Smooth muscle cell (in vitro differentiated cells): ENCODE measurements at regions not wholly inside any gene's neighbourhood (a gene's known extent, or its start where the extent isn't known, plus 50 kb on each side); places are given as distances from the start of the nearest gene placed in this dataset.

Source experiments
- DNase-seq: peaks from one replicate; lab custom pipeline; 2025; ENCODE audit not compliant: unreplicated experiment; lab: John Stamatoyannopoulos, UW
- H2AFZ ChIP-seq: fragments of 200-600 bp; sonication (generic); 2 replicates; pipeline ENCODE4 v1.6.0; 2016; ENCODE audit warnings: antibody characterized with exemption, low read depth, mild to moderate bottlenecking
- H3F3A ChIP-seq: fragments of 200-600 bp; sonication (generic); 2 replicates; pipeline ENCODE4 v1.6.0; 2017; ENCODE audit warnings: antibody characterized with exemption, low read depth
- H3K27ac ChIP-seq: fragments of 200-600 bp; sonication (generic); 2 replicates; pipeline ENCODE4 v1.5.1; 2016; ENCODE audit warnings: low read depth, mild to moderate bottlenecking
- H3K27me3 ChIP-seq: fragments of 200-600 bp; sonication (generic); 2 replicates; pipeline ENCODE4 v1.6.1; 2016; ENCODE audit warnings: low read depth, mild to moderate bottlenecking
- H3K36me3 ChIP-seq: fragments of 200-600 bp; sonication (generic); 2 replicates; pipeline ENCODE4 v1.5.1; 2016; ENCODE audit warnings: low read depth
- H3K4me1 ChIP-seq: fragments of 200-600 bp; sonication (generic); 2 replicates; pipeline ENCODE4 v1.5.1; 2016; ENCODE audit warnings: low read depth
- H3K4me2 ChIP-seq: fragments of 200-600 bp; sonication (generic); 2 replicates; pipeline ENCODE4 v1.6.0; 2016; ENCODE audit warnings: mild to moderate bottlenecking
- H3K4me3 ChIP-seq: fragments of 200-600 bp; sonication (generic); 2 replicates; pipeline ENCODE4 v1.5.1; 2016; ENCODE audit warnings: mild to moderate bottlenecking
- H3K79me2 ChIP-seq: fragments of 200-600 bp; sonication (generic); 2 replicates; pipeline ENCODE4 v1.6.0; 2016; ENCODE audit warnings: low read depth, mild to moderate bottlenecking
- H3K9ac ChIP-seq: fragments of 200-600 bp; sonication (generic); 2 replicates; pipeline ENCODE4 v1.6.0; 2016; ENCODE audit warnings: low read depth
- H3K9me3 ChIP-seq: fragments of 200-600 bp; sonication (generic); replicated peaks from 2 replicates; pipeline ENCODE4 v1.5.1; 2016; ENCODE audit warnings: low read depth
- H4K20me1 ChIP-seq: fragments of 200-600 bp; sonication (generic); 2 replicates; pipeline ENCODE4 v1.6.0; 2016; ENCODE audit warnings: low read depth
- CTCF ChIP-seq: fragments of 200-600 bp; sonication (generic); IDR thresholded peaks from 2 replicates; pipeline ENCODE4 v1.5.1; 2017; ENCODE audit warnings: borderline replicate concordance, mild to moderate bottlenecking, antibody characterized with exemption; ENCODE audit not compliant: insufficient read depth, poor library complexity, severe bottlenecking
- WGBS: methylation state at CpG from one replicate; pipeline ENCODE4 v1.1.7; 2016; ENCODE audit warnings: low lambda C conversion rate; 5-methylcytosine and 5-hydroxymethylcytosine counted together

- Histone ChIP-seq H3K36me3 (no peaks in the 10 kb centered on the region), H3K79me2 (no peaks in the 10 kb centered on the region), H3K27me3 (peaks cover 33% of the 10 kb centered on the region), H3K4me3 (no peak overlapping the region), H3K9ac (no peak overlapping the region), H3K4me1 (no peaks in the 10 kb centered on the region), H4K20me1 (no peaks in the 10 kb centered on the region), H3K27ac (no peak overlapping the region), H3K9me3 (peaks cover 4% of the 10 kb centered on the region), H3F3A (no peaks in the 10 kb centered on the region), H3K4me2 (no peak overlapping the region), H2AFZ (no peak overlapping the region)
- DNase-seq = no peak
- TF ChIP-seq CTCF = no peak
- WGBS = 71% methylated on average over 1 of the region's 2 CpGs
Observed at GRCh38 chr7:69134316-69134715, 464.0 kb upstream of the AUTS2 start.

- H3K4me1 ChIP-seq = no peaks in the 10 kb centered on the region
- no peak overlapping the region for H3K9ac ChIP-seq
- H3K36me3 ChIP-seq = no peaks in the 10 kb centered on the region
- no peak for DNase-seq
- H2AFZ ChIP-seq = no peak overlapping the region
- no peaks in the 10 kb centered on the region for H3K9me3 ChIP-seq
- no peak overlapping the region for H3K27ac ChIP-seq
- TF ChIP-seq CTCF = no peak
- H3F3A ChIP-seq = no peaks in the 10 kb centered on the region
- no peak overlapping the region for H3K4me3 ChIP-seq
- no peaks in the 10 kb centered on the region for H3K79me2 ChIP-seq
- 89% methylated on average over 2 of the region's 2 CpGs for WGBS
- no peaks in the 10 kb centered on the region for H4K20me1 ChIP-seq
- H3K27me3 ChIP-seq = peaks cover 17% of the 10 kb centered on the region
- H3K4me2 ChIP-seq = no peak overlapping the region
Observed at GRCh38 chr7:69147631-69148030, 450.6 kb upstream of the AUTS2 start.

GRCh38 chr7:69149804-69150782, 448.2 kb upstream of the AUTS2 start:
- Histone ChIP-seq H3K4me2 (no peak overlapping the region), H3K4me3 (no peak overlapping the region), H3K27ac (no peak overlapping the region), H2AFZ (no peak overlapping the region), H4K20me1 (no peaks in the 10 kb centered on the region), H3K79me2 (no peaks in the 10 kb centered on the region), H3K9ac (no peak overlapping the region), H3K4me1 (no peaks in the 10 kb centered on the region), H3K27me3 (no peaks in the 10 kb centered on the region), H3K36me3 (no peaks in the 10 kb centered on the region), H3F3A (no peaks in the 10 kb centered on the region), H3K9me3 (no peaks in the 10 kb centered on the region)
- no peak for DNase-seq
- TF ChIP-seq CTCF = no peak
- 88% methylated on average over 12 of the region's 12 CpGs for WGBS
